GM12891 (cell line): ENCODE measurements at regions not wholly inside any gene's neighbourhood (a gene's known extent, or its start where the extent isn't known, plus 50 kb on each side); places are given as distances from the start of the nearest gene placed in this dataset.
A peak's percentile ranks its signal among the peaks of the same experiment; 100 is the strongest.

ENCODE experiments used
- DNase-seq: peaks from one replicate; pipeline ENCODE4 v3.0.0; 2011; ENCODE audit warnings: low spot score; ENCODE audit not compliant: insufficient read length
- FAIRE-seq: peaks from 2 replicates; lab custom pipeline; 2011; peaks lifted over from hg19 to GRCh38; lab: Jason Lieb, UNC
- PAX5 ChIP-seq: IDR thresholded peaks from 2 replicates; pipeline ENCODE4 v1.6.1; 2011; ENCODE audit warnings: low read length, moderate library complexity, mild to moderate bottlenecking; ENCODE audit not compliant: insufficient read depth, severe bottlenecking
- POLR2A ChIP-seq: IDR thresholded peaks from 2 replicates; pipeline ENCODE4 v1.6.1; 2011; ENCODE audit warnings: low read depth, low read length, control low read depth
- POLR2AphosphoS5 ChIP-seq: IDR thresholded peaks from 2 replicates; pipeline ENCODE4 v1.6.1; 2011; ENCODE audit warnings: low read depth, low read length, control low read depth
- POU2F2 ChIP-seq: IDR thresholded peaks from 2 replicates; pipeline ENCODE4 v1.6.1; 2011; ENCODE audit warnings: low read depth, mild to moderate bottlenecking, control low read depth, low read length, moderate library complexity
- SPI1 ChIP-seq: IDR thresholded peaks from 2 replicates; pipeline ENCODE4 v1.6.1; 2011; ENCODE audit warnings: low read depth, low read length, control low read depth
- TAF1 ChIP-seq: IDR thresholded peaks from 2 replicates; pipeline ENCODE4 v1.6.1; 2011; ENCODE audit warnings: low read depth, low read length, control low read depth

GRCh38 chr14:71833476-71833875 is 98.8 kb upstream of the RGS6 start:
- no peak for FAIRE-seq
- DNase-seq: no peak
- TF ChIP-seq PAX5 (no peak), TAF1 (no peak)

GRCh38 chr14:71834284-71835204 is 97.7 kb upstream of the RGS6 start:
- TF ChIP-seq POU2F2 (no peak), SPI1 (no peak)
- DNase-seq (no peak), FAIRE-seq (no peak)

GRCh38 chr14:71852181-71852580 is 80.0 kb upstream of the RGS6 start:
- TF ChIP-seq TAF1 (no peak), SPI1 (peak; percentile 71)
- FAIRE-seq (no peak), DNase-seq (no peak)

- FAIRE-seq: no peak
- peak; percentile 30 for DNase-seq
- no peak for TF ChIP-seq POU2F2
- no peak for TF ChIP-seq POLR2AphosphoS5
- no peak for TF ChIP-seq PAX5
- no peak for TF ChIP-seq SPI1
- TF ChIP-seq TAF1: no peak
- no peak for TF ChIP-seq POLR2A
Observed at GRCh38 chr14:71855399-71856036, 76.7 kb upstream of the RGS6 start.

GRCh38 chr14:71856199-71856919 is 75.9 kb upstream of the RGS6 start:
- DNase-seq: no peak
- peak; percentile 89 for FAIRE-seq
- no peak for TF ChIP-seq POLR2A
- 0 out of 2 replicates have a peak, but pooled peaks have one; percentile 7 for TF ChIP-seq SPI1
- no peak for TF ChIP-seq POLR2AphosphoS5

GRCh38 chr14:71863049-71863448 is 69.2 kb upstream of the RGS6 start:
- FAIRE-seq (no peak), DNase-seq (no peak)
- TF ChIP-seq POU2F2 (no peak), POLR2A (no peak), TAF1 (no peak), POLR2AphosphoS5 (no peak), PAX5 (no peak), SPI1 (no peak)

- FAIRE-seq: no peak
- DNase-seq: no peak
- no peak for TF ChIP-seq PAX5
- TF ChIP-seq POLR2A: no peak
- no peak for TF ChIP-seq TAF1
- no peak for TF ChIP-seq POLR2AphosphoS5
- TF ChIP-seq SPI1: no peak
- no peak for TF ChIP-seq POU2F2
Observed at GRCh38 chr14:71863766-71864165, 68.5 kb upstream of the RGS6 start.
